Right lobe of liver (tissue), 6 donors: ENCODE measurements at regions not wholly inside any gene's neighbourhood (a gene's known extent, or its start where the extent isn't known, plus 50 kb on each side); places are given as distances from the start of the nearest gene placed in this dataset.
"Not testable (repeated sequence)": the region's sequence is repeated elsewhere in the genome, so short reads cannot be mapped to it uniquely, and the experiment has no call there.

Source experiments
- ATAC-seq, 4 donors: fragments of 200-7000 bp; cut with Tn5 transposase; one replicate each; pipeline ENCODE4 v1.9.1; 2020; ENCODE audit warnings: mild to moderate bottlenecking in 4 of 4, moderate library complexity in 4 of 4
- DNase-seq, 3 donors: peaks; one replicate each; pipeline ENCODE4 v3.0.0-alpha.2; 2020
- H3K27ac ChIP-seq, 3 donors: fragments of 200-600 bp; one replicate each; pipeline ENCODE4 v1.8.0; 2022
- H3K27me3 ChIP-seq, 2 donors: fragments of 200-600 bp; one replicate each; pipeline ENCODE4 v1.8.0; 2022
- H3K36me3 ChIP-seq, 4 donors: fragments of 200-600 bp; sonication (generic) in 1 of 4; one replicate each; pipeline versions ENCODE4 v1.5.1 to v1.8.0; 2017 to 2022; ENCODE audit warnings: control low read depth in 1 of 4
- H3K4me1 ChIP-seq, 4 donors: fragments of 200-600 bp; sonication (generic) in 1 of 4; one replicate each; pipeline versions ENCODE4 v1.5.1 to v1.8.0; 2017 to 2022; ENCODE audit warnings: control low read depth in 1 of 4
- H3K4me3 ChIP-seq, 3 donors: fragments of 200-600 bp; one replicate each; pipeline ENCODE4 v1.8.0; 2022
- H3K9me3 ChIP-seq, 4 donors: fragments of 200-600 bp; sonication (generic) in 1 of 4; one replicate each; pipeline versions ENCODE4 v1.5.1 to v1.8.0; 2017 to 2022; ENCODE audit warnings: control low read depth in 1 of 4
- CTCF ChIP-seq, 4 donors: fragments of 200-600 bp in 3 of 4; fragments of 450-650 bp in 1 of 4; IDR thresholded peaks; one replicate each; pipeline versions ENCODE4 v1.5.1 to v1.8.0; 2016 to 2022; ENCODE audit warnings: antibody characterized with exemption in 4 of 4, mild to moderate bottlenecking in 2 of 4
- POLR2A ChIP-seq: fragments of 450-650 bp; IDR thresholded peaks from one replicate; pipeline ENCODE4 v1.6.1; 2017; ENCODE audit warnings: antibody characterized with exemption, mild to moderate bottlenecking
- WGBS: methylation state at CpG from one replicate; pipeline ENCODE4 v1.1.6; 2018; ENCODE audit warnings: low coverage, low lambda C conversion rate; ENCODE audit not compliant: insufficient coverage; ENCODE audit errors: missing lambda C conversion rate; 5-methylcytosine and 5-hydroxymethylcytosine counted together
- intact Hi-C, 2 donors: fragments of 100-400 bp; cut with DNase I; formaldehyde crosslinking; loops; one replicate each; pipeline versions ENCODE4 v1.11.2 to v1.14.1; 2022
- donor health status: DM: no; HTN: yes; CAD: no.
- donor health status: DM: no; HTN: no; CAD: no.
- donor health status: DM: no; HTN: no; CAD: no.
- donor health status: DM: no; HTN: yes; CAD: no.
- donor health status: DM: no; HTN: yes; CAD: no.

GRCh38 chr16:26593700-26594099 lies 473.0 kb upstream of the C16orf82 start:
- intact Hi-C loops = no loop called here
- no peak for DNase-seq
- 41% methylated on average over 4 of the region's 5 CpGs for WGBS

GRCh38 chr16:26594666-26595065 lies 472.1 kb upstream of the C16orf82 start:
- Histone ChIP-seq H3K4me3 (no peak overlapping the region), H3K4me1 (no peaks in the 10 kb centered on the region), H3K36me3 (no peaks in the 10 kb centered on the region), H3K9me3 (no peaks in the 10 kb centered on the region), H3K27me3 (no peaks in the 10 kb centered on the region), H3K27ac (no peak overlapping the region)
- DNase-seq = no peak
- intact Hi-C loops = no loop called here
- TF ChIP-seq POLR2A = no peak
- TF ChIP-seq CTCF (IDR thresholded peaks at IDR 0.05) = no peak
- 33% methylated on average over 5 of the region's 5 CpGs for WGBS
- ATAC-seq = no peak

More at GRCh38 chr16:26593700-26594099, 473.0 kb upstream of the C16orf82 start:
- Histone ChIP-seq H3K4me1 (no peaks in the 10 kb centered on the region), H3K27ac (no peak overlapping the region), H3K4me3 (no peak overlapping the region), H3K27me3 (no peaks in the 10 kb centered on the region), H3K36me3 (no peaks in the 10 kb centered on the region), H3K9me3 (no peaks in the 10 kb centered on the region)
- no peak for ATAC-seq
- TF ChIP-seq CTCF (IDR thresholded peaks at IDR 0.05) (no peak), POLR2A (no peak)

- Histone ChIP-seq H3K36me3 (no peaks in the 10 kb centered on the region), H3K27me3 (no peaks in the 10 kb centered on the region), H3K27ac (no peak overlapping the region), H3K4me3 (no peak overlapping the region), H3K9me3 (no peaks in the 10 kb centered on the region), H3K4me1 (no peaks in the 10 kb centered on the region)
- WGBS = 62% methylated on average over 4 of the region's 4 CpGs
- TF ChIP-seq CTCF (IDR thresholded peaks at IDR 0.05) (no peak), POLR2A (no peak)
- no peak for ATAC-seq
- no peak for DNase-seq
- intact Hi-C loops = no loop called here
Measured at GRCh38 chr16:26595199-26595598, 471.5 kb upstream of the C16orf82 start.

- H3K27ac ChIP-seq, H3K4me1 ChIP-seq, H3K27me3 ChIP-seq, H3K36me3 ChIP-seq, intact Hi-C loops, H3K9me3 ChIP-seq, H3K4me3 ChIP-seq: not testable (repeated sequence)
- ATAC-seq (peak; percentile 21 to 72 (median 48)), DNase-seq (peak in 1 of 3 donors; percentile 22)
- 33% methylated on average over 5 of the region's 5 CpGs for WGBS
Measured at GRCh38 chr16:26596033-26596432, 470.7 kb upstream of the C16orf82 start.

GRCh38 chr16:26598061-26598460 lies 468.7 kb upstream of the C16orf82 start:
- no peak for DNase-seq
- no peak for TF ChIP-seq POLR2A
- TF ChIP-seq CTCF (IDR thresholded peaks at IDR 0.05) = no peak
- Histone ChIP-seq H3K27me3 (no peaks in the 10 kb centered on the region), H3K27ac (no peak overlapping the region), H3K4me1 (no peaks in the 10 kb centered on the region), H3K9me3 (no peaks in the 10 kb centered on the region), H3K36me3 (no peaks in the 10 kb centered on the region), H3K4me3 (no peak overlapping the region)
- intact Hi-C loops = no loop called here
- 56% methylated on average over 5 of the region's 5 CpGs for WGBS
- ATAC-seq = no peak
